GM19324 (cell line): ENCODE measurements at regions not wholly inside any gene's neighbourhood (a gene's known extent, or its start where the extent isn't known, plus 50 kb on each side); places are given as distances from the start of the nearest gene placed in this dataset.
"Not testable (repeated sequence)": the region's sequence is repeated elsewhere in the genome, so short reads cannot be mapped to it uniquely, and the experiment has no call there.

Source experiments
- ATAC-seq: cut with Tn5 transposase; IDR thresholded peaks from one replicate; pipeline ENCODE4 v1.9.1; 2021; ENCODE audit warnings: mild to moderate bottlenecking, moderate library complexity; ENCODE audit not compliant: unreplicated experiment, low FRiP score

GRCh38 chr9:113739605-113740507 is 136.3 kb upstream of the ZNF618 start:
- ATAC-seq = not testable (repeated sequence)

DNA sequence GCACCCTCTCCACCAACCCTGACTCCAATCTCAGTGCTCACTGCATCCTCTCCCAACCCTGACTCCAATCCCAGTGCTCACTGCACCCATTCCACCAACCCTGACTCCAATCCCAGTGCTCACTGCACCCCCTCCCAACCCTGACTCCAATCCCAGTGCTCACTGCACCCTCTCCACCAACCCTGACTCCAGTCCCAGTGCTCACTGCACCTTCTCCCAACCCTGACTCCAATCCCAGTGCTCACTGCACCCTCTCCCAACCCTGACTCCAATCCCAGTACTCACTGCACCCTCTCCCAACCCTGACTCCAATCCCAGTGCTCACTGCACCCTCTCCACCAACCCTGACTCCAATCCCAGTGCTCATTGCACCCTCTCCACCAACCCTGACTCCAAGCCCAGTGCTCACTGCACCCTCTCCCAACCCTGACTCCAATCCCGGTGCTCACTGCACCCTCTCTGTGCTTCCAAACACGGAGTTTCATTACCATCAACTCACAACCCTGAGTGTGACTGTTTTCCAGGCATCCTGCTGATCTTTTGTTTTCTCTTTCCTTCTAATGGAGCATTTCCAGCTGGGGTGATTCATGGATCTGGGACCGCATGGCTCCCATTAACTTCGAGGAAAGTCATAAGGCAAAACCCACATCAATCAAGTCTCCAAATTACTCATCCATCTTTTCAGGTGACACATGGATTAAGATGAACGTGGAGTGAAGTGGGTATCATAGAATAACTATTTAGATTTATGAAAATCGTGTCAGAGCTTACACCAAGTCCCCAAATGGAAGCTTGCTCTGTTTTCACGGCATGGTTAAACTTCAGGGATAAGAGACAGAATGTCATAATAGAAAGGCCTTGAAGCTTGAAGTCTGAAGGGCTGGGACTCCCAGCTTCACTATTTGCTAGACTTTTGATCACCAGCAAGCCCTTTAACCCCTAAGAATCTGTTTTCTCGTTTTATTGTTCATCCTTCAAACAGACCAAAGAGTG is 135.3 kb upstream of the ZNF618 start:
- not testable (repeated sequence) for ATAC-seq

GRCh38 chr9:113741886-113742854 is 133.9 kb upstream of the ZNF618 start:
- ATAC-seq = no peak

DNA sequence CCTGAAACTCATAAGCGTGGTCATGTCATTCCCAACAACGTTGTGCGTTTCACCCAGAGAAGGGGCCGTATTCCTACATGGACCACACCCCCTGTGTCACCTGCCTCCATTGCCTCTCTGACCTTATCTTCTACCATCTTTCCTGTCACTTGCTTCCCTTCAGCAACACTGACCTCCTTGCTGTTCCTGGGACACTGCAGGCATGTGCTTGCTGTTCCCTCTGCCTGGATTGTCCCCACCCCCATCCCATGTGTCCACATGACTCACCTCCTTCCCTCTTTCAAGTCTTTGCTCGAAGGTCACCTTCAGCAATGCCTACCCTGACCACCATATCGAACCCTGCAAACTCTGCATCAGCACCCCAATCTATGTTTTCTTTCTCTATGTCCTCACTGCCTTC is 133.2 kb upstream of the ZNF618 start:
- ATAC-seq = no peak

- ATAC-seq = no peak
Observed at GRCh38 chr9:113746486-113746885, 129.6 kb upstream of the ZNF618 start.

GRCh38 chr9:113748135-113748534 is 128.0 kb upstream of the ZNF618 start:
- no peak for ATAC-seq

GRCh38 chr9:113753398-113754119 is 122.5 kb upstream of the ZNF618 start:
- ATAC-seq = no peak

DNA sequence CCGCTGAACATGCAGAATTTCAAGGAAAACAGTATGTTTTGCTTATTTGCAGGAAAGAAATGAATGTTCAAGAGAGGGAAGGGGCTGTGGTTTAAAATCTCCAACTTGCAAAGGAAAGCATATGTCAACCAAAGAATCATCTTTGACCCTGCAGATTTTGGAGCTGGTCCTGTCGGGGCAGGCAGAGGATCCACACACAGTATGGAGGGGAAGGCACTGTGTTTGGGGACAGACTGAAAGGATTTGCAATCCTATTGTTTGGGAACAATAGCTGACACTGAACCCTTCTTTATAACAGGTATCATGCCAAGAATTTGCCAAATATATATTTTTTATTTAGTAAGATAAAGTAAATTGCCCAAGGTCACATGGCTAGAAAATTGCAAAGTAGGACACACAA is 121.4 kb upstream of the ZNF618 start:
- ATAC-seq = no peak

- ATAC-seq = no peak
Observed at GRCh38 chr9:113755433-113755832, 120.7 kb upstream of the ZNF618 start.

- no peak for ATAC-seq
Observed at GRCh38 chr9:113756476-113757192, 119.5 kb upstream of the ZNF618 start.

DNA sequence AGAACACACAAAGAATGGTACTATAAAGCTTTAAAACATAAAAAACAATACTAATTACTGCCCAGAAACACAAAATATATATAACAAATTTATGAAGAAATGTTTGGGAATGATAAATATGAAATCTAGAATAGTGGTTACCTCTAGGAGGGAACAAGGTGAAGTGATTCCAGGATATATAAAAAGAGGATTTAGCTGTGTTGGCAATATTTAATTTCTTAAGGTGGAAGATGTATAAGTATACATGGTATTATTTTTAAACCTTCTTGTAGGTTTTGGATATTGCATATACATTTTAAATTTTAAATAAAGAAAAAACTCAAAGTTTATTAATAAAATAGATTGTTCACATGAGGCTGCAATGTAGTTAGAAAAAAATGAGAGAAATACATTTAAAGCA is 112.7 kb upstream of the ZNF618 start:
- no peak for ATAC-seq

GRCh38 chr9:113764572-113764971 is 111.5 kb upstream of the ZNF618 start:
- no peak for ATAC-seq

- no peak for ATAC-seq
Observed at GRCh38 chr9:113769412-113769811, 106.7 kb upstream of the ZNF618 start.

- no peak for ATAC-seq
Observed at GRCh38 chr9:113770396-113770795, 105.7 kb upstream of the ZNF618 start.

DNA sequence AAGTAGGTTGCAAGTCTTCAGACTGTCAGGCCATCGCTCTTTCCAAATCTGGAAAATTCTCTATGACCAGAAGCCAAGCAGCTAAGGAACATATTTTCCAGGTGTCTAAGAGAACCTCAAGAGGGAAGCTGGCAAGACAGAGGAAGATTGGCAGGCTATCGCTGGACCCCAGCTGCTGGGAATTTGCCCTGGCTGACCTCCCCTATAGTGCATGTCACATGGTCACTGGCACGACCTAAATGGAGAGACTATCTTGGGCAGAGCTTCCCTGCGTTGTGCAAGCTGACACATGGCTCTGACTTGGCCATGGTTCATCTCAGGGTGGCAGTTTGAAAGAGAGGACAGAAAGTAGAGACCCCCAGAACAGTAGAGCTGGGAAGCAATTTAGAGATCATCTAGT is 104.9 kb upstream of the ZNF618 start:
- no peak for ATAC-seq

- ATAC-seq = no peak
Observed at GRCh38 chr9:113772121-113772810, 103.8 kb upstream of the ZNF618 start.

GRCh38 chr9:113774963-113775362 is 101.1 kb upstream of the ZNF618 start:
- ATAC-seq = no peak

DNA sequence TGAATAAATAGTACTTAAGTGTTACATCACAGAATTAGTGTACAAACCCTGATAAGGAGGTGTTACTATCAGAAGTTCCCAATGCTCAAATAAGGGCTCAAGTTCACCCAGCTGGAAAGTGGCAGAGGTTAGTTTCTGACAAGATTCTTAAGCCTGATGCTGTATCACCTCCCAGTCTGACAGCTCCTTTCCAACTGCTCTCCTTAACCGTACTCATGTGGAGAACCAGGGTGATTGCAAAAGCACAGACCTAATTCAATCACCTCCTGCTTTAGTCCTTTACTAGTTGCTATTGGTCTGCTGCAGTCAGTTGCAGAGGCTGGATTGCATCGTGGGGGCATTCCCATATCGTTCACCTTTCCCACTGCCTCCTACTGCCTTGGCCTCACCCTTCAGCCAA is 100.4 kb upstream of the ZNF618 start:
- ATAC-seq = no peak
